ENCODE measurements at regions not wholly inside any gene's neighbourhood (a gene's known extent, or its start where the extent isn't known, plus 50 kb on each side); places are given as distances from the start of the nearest gene placed in this dataset.

- no peak for TF ChIP-seq ZNF202 (tag by site-specific recombination; IDR thresholded peaks at IDR 0.05; ENCODE audit: borderline replicate concordance)
- TF ChIP-seq CTCF (tag by site-specific recombination; IDR thresholded peaks at IDR 0.05), result no peak
- TF ChIP-seq ZBTB7A (tag by site-specific recombination; IDR thresholded peaks at IDR 0.05; ENCODE audit: low read depth), result no peak
- TF ChIP-seq ZNF398 (tag by site-specific recombination; IDR thresholded peaks at IDR 0.05), result no peak
- no peak for TF ChIP-seq ZNF354C (tag by site-specific recombination; IDR thresholded peaks at IDR 0.05; ENCODE audit: borderline replicate concordance, low read depth)
- TF ChIP-seq ZBTB1 (tag by site-specific recombination; IDR thresholded peaks at IDR 0.05), result no peak
- no peak for TF ChIP-seq YY1 (tag by site-specific recombination; IDR thresholded peaks at IDR 0.05)
- no peak for TF ChIP-seq ZBTB17 (tag by site-specific recombination; IDR thresholded peaks at IDR 0.05)
- no peak for TF ChIP-seq ZNF302 (tag by site-specific recombination; IDR thresholded peaks at IDR 0.05; ENCODE audit: low read depth)
- no peak for TF ChIP-seq ATF2 (tag by site-specific recombination; IDR thresholded peaks at IDR 0.05; ENCODE audit: low read depth)
- TF ChIP-seq SP3 (tag by site-specific recombination; IDR thresholded peaks at IDR 0.05), result no peak
Measured at GRCh38 chr4:71691416-71692073, 92.3 kb downstream of the GC start.

Data from HEK293 (cell line).